ENCODE measurements at regions not wholly inside any gene's neighbourhood (a gene's known extent, or its start where the extent isn't known, plus 50 kb on each side); places are given as distances from the start of the nearest gene placed in this dataset.
"Not testable (repeated sequence)": the region's sequence is repeated elsewhere in the genome, so short reads cannot be mapped to it uniquely, and the experiment has no call there.

DNA sequence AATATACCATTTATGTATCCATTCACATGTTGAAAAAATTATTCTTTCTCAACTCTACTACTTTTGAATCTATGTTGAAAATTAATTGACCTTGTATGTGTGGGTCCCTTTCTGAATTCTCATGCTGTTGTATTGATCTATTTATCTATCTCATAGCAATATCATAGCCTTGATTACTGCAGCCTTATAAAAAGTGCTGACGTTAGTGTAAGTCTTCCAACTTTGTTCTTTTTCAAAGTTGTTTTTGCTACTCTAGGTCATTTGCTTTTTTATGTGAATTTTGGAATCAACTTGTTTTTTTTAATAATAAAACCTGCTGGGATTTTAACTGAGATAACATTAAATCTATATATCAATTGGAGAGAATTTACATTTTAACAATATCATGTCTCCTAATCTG, 52.2 kb upstream of the PAX3 start:
- DNase-seq (ENCODE audit: low spot score) = no peak

DNA sequence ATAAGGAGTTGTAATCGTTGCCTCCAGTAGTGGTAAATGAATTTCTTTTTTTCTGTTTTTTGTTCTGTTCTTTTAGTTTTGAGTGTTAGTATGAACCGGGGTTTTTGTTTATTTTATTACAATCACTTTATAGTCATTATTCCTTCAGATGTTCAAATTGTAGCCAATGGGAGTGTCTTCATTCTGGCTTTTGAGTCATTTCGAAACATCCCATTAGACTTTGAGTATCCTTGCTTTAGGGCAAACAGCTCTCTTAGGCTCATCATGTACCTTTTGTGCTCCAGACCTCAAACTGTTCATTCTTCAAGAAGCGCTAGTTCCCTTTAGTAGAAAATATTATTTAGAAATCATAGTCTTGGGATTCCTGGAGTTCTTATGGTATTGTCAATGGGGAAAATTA, 54.2 kb upstream of the PAX3 start:
- DNase-seq (ENCODE audit: low spot score) = no peak

DNA sequence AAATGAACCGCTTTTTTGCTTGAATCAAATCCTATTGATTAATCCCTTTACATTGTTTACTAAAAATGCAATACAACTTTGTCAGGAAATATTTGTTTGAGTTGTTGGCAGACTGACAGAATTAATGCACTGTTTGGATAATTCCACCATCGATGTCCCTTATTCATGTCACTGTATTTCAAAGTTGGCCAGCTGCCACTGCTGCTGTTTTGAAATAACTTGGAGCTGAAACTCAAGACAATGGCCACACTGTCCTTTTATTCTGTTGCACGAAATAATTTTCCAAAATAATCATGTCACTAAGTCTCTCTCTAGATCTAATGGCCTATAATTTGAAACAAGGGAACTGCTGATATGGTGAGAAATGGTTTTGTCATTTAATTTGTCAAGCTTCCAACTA, 55.2 kb upstream of the PAX3 start:
- no peak for DNase-seq (ENCODE audit: low spot score)

- DNase-seq (ENCODE audit: low spot score) = peak; percentile 37
Measured at GRCh38 chr2:222355860-222356259, 57.1 kb upstream of the PAX3 start.

DNA sequence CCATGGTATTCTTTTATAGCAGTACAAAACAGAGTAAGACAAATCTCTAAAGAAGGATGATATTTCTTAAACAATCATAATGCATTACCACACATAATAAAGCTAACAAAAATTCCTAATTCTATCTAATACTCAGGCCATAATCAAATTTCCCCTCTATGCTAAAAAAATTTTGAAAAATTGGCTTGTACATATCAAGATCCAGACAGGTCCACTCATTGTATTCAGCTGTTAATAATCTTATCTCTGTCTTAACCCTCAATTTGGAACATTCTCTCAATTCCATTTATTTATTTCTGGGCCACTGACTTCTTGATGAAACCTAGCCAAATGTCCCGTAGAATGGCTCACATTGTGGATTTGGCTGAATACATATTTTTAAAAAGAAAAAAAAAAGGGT, 59.1 kb upstream of the PAX3 start:
- DNase-seq (ENCODE audit: low spot score) = no peak

GRCh38 chr2:222358876-222359275, 60.1 kb upstream of the PAX3 start:
- no peak for DNase-seq (ENCODE audit: low spot score)

- no peak for DNase-seq (ENCODE audit: low spot score)
Measured at GRCh38 chr2:222360146-222360545, 61.3 kb upstream of the PAX3 start.

DNA sequence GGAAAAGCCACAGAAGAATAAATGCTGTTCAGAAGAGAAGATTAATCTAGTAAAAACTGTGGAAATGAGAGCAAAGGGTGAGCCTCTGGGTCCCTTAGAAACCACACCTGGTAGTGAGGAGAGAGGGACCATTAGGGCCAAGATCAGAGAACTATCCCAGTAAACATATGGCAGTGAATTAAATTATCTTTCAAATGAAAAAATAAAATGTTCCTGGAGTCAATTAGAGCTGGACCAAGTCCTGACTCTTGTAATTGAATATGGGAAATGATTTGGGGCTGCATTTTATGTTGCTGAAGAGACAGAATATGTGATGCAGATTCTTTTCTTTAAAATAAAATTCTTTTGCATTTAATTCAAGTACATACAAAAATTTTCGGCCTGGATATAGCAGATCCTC, 62.2 kb upstream of the PAX3 start:
- no peak for DNase-seq (ENCODE audit: low spot score)

DNA sequence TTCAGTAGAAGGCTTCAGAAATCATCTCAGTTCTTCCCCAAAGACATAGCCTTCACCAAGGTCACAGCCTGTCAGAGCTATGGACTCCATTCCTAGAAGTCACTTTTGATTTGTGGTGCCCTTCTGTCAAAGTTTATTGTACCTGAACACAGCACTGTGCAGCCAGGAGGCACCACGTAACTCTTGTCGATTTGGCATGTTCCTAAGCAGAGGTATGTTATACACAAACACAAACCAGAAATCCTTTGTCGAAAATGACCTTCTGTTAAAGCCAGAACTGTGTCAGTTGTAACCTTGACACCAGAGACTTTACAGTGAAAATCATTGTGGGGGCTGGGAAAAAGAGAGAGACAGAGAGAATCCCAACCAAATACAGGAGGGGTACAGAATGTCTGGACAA, 62.6 kb upstream of the SGPP2 start:
- DNase-seq (ENCODE audit: low spot score) = no peak

DNA sequence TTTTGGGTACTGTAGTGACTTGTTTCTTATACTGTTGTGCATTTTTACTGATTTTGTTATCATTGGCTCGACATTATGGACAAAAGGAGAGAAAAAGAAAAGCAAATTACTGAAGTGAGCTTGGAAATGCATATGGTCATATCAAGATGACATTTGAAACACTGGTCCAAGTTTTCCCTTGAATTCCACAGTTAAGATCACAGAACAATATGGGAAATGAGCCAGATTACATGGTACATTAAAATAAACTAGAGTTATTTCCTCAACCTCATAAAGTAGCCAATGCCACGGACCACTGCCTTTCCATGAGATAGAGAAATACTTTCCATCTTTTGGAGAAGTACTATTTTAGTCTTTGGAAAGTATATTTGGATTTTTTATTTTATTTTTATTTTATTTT, 62.0 kb upstream of the SGPP2 start:
- no peak for DNase-seq (ENCODE audit: low spot score)

- DNase-seq (ENCODE audit: low spot score) = no peak
Measured at GRCh38 chr2:222364285-222364895, 60.0 kb upstream of the SGPP2 start.

- DNase-seq (ENCODE audit: low spot score) = not testable (repeated sequence)
Measured at GRCh38 chr2:222368280-222368679, 56.1 kb upstream of the SGPP2 start.

- DNase-seq (ENCODE audit: low spot score) = no peak
Measured at GRCh38 chr2:222372993-222373392, 51.4 kb upstream of the SGPP2 start.

Measured in pons (tissue), 1 donor.